ENCODE measurements at regions not wholly inside any gene's neighbourhood (a gene's known extent, or its start where the extent isn't known, plus 50 kb on each side); places are given as distances from the start of the nearest gene placed in this dataset.
"Not testable (repeated sequence)": the region's sequence is repeated elsewhere in the genome, so short reads cannot be mapped to it uniquely, and the experiment has no call there.

GRCh38 chr3:187533797-187534196, 136.4 kb downstream of the SST start:
- DNase-seq: no peak

GRCh38 chr3:187531831-187532230, 138.4 kb downstream of the SST start:
- DNase-seq: no peak

DNA sequence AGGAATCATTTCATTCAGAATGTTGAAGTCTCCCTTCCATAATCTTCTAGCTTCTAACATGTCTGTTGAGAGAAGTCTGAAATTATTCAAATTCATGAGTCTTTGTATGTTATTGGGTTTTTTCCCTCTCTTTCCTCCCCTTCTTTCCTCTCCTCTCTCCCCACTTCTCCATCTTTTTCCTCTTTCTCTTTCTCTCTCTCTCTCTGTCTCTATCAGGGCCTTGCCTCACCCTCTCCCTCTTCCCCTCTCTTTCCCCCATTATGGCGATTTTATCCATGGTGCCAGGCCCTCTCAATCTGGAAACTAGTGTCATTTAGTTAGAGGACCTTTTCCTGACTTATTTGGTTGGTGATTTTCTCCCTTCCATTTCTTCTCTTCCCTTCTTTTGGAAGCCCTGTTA, 147.3 kb downstream of the SST start:
- DNase-seq: no peak

DNA sequence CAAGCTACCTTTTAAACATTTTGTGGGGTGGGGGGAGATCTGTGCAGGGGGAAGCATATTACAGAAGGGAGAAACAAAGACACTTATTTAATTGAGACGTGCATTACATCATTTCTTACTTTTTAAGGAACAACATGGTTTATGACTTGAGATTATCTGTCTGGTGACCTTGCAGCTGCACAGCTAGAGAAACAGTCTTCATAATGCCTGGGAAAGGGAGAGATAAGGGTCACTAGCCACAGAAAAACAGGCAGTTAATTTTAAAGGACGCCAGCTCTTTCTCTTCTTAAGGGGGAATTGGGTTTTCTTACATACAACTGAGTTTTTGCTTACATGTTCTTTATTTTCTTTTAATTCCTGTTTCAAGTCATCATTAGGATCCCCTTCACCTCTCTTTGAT, 147.9 kb downstream of the SST start:
- no peak for DNase-seq

- DNase-seq: no peak
Observed at GRCh38 chr3:187521546-187521945, 148.6 kb downstream of the SST start.

GRCh38 chr3:187520027-187520945, 149.9 kb downstream of the SST start:
- no peak for DNase-seq

DNA sequence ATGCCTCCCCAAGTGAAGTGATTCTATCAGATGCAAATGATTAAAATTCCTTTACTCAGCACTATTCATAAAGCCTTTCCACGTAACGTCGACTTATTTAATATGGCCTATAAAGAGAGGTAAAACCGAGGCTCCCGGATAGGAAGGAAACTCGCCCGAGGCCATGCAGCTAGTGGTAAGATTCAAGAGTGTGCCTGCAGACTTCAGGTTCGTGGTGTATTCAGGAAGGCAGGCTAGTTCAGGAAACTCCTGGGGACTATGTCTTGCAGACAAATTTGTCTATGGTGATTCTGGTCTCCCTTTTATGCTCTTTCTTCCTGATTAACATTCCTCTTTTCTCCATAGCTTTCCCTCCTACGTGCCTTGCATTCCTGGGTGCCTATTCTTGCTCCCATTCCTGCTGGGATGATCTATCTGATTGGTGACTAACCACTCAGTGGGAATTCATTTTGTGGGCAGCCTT, 150.7 kb downstream of the SST start:
- DNase-seq: no peak

- DNase-seq: no peak
Observed at GRCh38 chr3:187518616-187519015, 150.4 kb downstream of the RTP4 start.

DNA sequence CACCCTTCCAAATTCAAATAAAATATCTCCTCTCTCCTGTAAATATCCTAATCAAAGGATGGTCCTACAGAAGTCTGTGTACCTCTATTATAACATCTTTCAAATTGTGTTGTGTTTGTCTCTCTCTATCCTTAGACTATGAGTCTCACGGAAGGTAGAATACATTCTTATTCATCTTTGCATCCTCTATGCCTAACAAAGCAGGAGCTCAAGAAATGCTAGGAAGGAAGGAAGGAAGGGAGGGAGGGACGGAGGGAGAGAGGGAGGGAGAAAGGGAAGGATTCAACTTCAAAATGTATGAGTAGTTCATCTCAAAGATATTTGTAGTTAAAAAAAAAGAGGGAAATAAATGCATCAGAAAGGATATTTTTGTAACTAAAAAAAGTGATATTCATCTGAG, 150.0 kb downstream of the RTP4 start:
- DNase-seq: no peak

DNA sequence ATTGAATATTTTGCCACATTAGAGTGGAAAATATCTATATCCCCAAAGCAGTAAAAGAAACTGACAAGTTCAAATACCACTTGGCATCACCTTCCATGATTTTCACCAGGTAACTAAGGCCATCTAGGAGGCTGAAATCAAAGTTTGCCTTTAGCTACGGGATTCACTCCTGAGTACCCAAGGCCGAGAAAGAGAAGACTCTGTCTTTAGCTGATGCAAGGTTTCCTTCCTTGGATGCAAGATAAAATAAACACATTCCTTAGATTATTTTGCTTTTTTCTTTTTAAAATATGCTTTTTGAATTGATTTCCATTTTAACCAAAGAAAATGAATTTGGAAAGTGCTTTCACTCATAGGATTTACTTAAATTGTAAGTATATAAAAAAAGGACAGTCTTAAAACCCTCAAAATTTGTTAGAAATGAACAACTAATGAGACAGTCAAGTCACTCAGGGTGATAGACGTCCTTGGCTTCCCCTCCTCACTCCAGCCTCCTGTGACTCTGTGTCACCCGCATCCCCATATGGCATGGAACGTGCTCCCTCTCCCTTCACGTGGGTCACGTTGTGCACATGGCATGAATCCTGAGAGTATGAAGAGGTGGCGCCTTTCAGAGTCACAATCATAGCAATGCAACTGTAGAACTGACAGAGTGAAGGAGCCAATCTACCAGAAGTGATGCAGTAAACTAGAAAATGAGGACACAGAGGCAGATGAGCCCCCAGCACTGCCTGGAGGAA, 148.4 kb downstream of the RTP4 start:
- DNase-seq: no peak

- DNase-seq: peak; percentile 3
Observed at GRCh38 chr3:187507905-187508304, 139.7 kb downstream of the RTP4 start.

GRCh38 chr3:187507266-187507665, 139.1 kb downstream of the RTP4 start:
- DNase-seq: no peak

GRCh38 chr3:187504435-187504834, 136.2 kb downstream of the RTP4 start:
- no peak for DNase-seq

DNA sequence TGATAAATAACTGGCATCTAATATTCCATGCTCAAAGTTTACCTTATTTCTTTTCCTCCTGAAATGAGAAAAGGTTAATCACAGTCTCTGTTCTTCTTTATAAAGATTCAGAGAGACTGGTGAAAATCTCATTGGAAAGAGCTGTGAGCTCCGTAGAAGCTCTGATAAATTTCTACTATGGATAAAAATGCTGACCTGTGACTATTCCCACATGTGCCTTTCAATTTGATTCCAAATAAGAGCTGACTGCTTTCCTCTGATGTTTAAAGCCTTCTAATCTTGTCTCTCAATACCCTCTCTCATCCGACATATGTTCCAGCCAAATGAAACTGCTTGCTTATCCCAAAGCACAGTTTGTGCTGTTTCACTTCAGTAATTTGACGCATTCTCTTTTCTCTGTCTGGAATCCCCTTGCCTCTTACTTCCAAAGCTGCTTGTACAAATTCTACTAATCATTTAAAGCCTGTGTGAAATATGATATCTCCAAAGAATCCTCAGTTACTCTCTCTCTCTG, 130.1 kb downstream of the RTP4 start:
- no peak for DNase-seq

- DNase-seq: no peak
Observed at GRCh38 chr3:187497052-187497451, 128.9 kb downstream of the RTP4 start.

- not testable (repeated sequence) for DNase-seq
Observed at GRCh38 chr3:187494056-187494455, 125.9 kb downstream of the RTP4 start.

DNA sequence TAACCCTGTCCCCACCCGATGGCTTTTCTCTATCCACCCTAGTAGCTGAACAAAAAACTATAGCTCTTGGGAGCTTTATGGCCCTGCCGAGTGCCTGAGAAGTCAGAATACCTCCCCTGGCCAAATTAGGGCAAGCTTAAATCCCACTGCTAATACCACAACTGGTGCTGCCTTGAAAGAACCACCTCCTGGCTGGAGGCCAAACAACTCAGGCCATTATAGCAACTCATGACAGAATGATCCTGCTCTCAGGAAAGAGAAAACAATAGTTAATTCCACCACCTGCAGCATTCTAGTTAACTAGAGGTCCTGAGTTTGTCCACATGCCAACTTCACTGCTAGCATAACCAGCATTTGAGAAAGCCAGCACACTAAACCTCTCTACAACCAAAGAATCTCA, 123.2 kb downstream of the RTP4 start:
- no peak for DNase-seq

GRCh38 chr3:187490366-187490765, 122.2 kb downstream of the RTP4 start:
- DNase-seq: no peak

DNA sequence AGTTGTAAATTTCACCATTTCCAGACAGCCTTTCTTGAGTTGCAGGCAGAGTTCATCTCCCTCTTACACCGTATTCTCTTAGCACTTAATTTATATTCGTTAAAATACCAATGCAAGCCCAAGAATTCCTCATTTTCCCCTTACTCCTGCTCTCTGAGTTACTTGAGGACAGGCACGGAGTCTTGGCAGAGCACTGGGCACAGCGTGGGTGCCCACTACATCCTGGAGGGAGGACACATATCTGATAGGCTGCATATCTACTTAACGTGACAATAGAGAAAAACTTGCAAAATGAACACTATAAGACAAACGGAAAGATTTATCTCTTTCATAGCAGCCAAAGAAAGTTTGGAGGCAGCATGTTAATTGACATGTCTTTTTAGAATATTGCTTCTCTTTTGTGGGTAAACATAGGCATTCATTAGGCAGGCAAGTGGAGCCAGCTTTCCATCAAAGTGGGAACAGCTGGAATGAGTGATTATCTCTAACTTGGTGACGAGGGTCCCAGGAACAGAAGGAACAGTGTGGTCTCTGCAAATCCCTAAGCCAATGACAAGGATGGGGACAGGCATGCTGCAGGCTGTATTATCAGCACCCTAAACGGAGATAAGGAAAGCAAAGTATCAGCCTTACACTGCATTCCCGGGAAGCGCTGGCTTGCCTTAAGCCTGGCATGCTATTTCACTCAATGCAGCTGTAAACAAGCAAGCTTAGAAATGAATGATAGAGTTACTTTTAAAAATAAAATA, 116.5 kb downstream of the RTP4 start:
- no peak for DNase-seq

DNA sequence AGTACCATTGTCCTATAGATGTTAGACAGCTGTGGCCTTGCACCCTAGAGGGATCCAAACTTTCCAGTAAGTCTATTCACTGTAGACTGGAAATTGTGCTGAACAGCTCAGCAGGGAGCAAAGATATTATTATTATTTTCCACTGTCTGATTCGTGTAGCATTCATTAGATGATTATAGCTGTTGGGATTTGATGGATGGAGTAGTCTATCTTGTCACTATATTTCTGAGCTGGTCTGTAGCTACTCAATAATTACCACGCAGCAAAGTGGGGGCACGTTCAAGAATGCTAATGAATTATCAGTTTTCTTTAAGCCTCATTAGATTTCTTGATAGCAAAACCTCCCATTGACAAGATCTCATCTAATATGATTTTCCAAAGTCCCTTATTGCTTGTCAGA, 113.2 kb downstream of the RTP4 start:
- DNase-seq: no peak

GRCh38 chr3:187475613-187476012, 107.4 kb downstream of the RTP4 start:
- DNase-seq: not testable (repeated sequence)

GRCh38 chr3:187473778-187474406, 105.7 kb downstream of the RTP4 start:
- peak; percentile 40 for DNase-seq

GRCh38 chr3:187466306-187466705, 98.1 kb downstream of the RTP4 start:
- DNase-seq: not testable (repeated sequence)

Measured in DMS53 (cell line).